HG02759 (cell line): ENCODE measurements at regions not wholly inside any gene's neighbourhood (a gene's known extent, or its start where the extent isn't known, plus 50 kb on each side); places are given as distances from the start of the nearest gene placed in this dataset.

Source experiments
- ATAC-seq: cut with Tn5 transposase; IDR thresholded peaks from one replicate; pipeline ENCODE4 v1.9.1; 2021; ENCODE audit warnings: mild to moderate bottlenecking, moderate library complexity; ENCODE audit not compliant: unreplicated experiment

DNA sequence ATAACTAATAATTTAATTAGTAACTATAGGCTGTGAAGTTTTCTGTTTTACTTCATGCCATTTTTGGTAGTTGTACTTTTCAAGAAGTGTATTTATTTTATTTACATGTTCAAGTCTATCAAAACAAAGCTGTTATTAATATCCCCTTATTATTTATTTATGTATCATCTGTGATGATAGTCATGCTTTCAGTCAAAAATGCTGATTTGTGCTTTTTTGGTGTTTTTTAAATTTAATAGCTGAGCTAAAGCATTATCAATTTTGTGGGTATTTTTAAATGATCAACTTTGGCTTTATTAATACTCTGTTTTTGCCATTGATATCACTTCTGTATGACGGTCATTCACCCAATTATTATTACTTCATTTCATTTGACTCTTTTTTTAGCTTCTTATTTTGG lies 1229.2 kb upstream of the CADM2 start:
- ATAC-seq = no peak

DNA sequence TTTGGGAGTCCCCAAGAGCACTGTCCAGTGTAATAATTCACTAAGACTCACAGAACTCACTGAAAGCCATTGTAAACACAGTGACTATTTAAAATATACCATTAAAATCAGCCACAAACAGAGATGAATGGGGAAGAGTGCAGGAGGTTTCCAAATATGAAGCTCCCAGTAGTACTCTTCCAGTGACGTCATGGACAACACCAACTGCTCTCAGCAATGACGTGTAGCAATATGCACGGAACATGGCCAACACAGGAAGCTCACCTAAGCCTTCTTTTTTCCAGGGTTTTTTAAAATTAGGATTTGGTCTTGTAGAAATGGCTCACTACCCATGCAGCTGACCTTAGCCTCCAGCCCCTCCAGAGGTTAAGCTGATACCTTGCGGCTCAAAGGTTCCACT lies 1224.1 kb upstream of the CADM2 start:
- ATAC-seq = no peak

DNA sequence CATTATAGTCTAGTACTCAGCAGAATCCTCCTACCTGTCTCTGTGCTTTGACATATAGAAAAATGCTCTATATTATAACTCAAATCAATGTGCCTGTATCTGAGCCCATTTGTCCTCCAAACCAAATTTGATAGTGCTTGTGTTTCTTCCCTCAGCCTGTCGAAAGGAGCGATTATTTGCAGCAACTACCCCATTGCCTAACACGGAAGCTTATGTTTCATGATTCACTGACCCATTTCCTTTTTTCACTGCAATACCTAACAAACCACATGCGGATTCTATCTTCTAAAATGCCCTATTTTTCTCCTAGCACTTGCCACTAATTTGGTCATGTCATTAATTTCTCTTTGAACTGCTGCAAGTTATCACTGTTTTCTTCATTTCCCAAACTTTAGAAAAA lies 1220.6 kb upstream of the CADM2 start:
- no peak for ATAC-seq

DNA sequence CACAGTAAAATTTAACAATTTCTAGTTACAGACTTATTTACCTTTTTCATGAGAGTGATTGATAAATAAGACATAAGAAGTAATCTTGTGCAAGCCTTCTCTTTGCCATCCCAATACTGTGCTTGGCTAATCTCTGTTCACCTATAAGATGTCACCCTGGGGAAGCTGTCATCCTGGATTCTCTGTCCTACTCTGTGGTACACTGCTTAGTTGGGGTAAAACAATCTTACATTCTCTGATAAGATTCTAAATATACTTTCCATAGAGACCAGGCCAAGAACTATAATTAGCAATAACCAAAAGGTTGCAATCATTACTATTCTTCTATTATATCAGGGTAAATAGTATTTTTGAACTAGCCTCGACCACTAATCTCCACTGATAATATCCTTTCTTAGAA lies 1218.3 kb upstream of the CADM2 start:
- no peak for ATAC-seq

DNA sequence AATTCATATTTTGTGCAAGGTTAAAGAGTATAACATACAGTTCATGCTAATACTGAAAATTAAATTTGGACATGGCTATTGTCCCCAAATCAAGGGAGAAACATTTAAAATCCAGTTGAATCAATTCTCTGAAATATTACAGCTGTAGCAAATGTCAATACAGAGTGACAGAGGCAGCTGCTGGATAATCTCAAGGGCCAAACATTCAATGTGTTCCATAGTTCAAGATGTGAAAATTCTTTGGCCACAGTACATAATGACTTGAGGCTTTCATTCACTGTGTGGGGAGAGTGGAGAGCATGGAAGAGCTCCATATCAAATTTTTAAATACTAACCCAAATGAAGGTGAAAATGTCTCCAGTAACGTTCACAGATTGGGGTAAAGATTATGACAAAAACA lies 1192.8 kb upstream of the CADM2 start:
- no peak for ATAC-seq

DNA sequence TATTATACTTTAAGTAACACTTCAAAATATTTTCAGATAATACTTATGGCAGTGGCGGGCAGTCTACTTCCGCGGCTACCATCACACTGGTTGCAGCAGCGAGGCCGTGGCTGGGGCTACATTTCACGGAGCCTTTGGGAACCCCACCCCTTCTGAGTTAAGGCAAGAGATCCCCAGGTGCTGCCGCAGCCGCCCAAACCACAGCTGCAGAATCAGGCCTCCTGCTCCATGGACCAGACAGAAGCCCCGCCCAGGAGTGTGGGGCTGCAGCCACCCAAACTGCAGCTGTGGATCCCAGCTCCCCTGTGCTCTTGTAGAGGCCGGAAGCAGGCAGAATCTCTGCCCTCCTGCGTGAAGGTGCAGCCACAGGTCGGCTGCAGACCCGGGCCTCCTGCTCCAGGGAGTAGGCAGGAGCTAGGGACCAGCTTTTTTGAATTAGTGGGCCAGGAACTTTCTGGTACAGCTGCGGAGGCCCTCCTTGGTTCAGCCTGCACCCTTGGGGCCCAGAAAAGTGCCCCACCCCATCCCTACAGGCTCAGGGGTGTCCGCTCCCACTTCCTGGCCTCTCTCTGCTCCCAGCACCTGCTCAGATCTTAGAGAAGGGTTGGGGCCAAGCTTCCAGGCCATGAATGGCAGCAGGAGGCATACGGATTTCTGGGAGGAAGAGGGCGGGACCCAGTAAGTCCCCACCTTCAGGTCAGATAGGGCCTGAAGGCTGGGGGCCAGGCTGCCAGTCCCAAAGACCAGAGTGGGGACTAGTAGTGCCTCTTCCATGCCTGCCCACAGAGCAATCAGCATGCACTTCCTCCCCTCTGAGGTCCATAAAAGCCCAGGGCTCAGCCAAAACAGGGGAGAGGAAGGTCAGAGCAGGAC lies 1188.8 kb upstream of the CADM2 start:
- ATAC-seq = no peak

DNA sequence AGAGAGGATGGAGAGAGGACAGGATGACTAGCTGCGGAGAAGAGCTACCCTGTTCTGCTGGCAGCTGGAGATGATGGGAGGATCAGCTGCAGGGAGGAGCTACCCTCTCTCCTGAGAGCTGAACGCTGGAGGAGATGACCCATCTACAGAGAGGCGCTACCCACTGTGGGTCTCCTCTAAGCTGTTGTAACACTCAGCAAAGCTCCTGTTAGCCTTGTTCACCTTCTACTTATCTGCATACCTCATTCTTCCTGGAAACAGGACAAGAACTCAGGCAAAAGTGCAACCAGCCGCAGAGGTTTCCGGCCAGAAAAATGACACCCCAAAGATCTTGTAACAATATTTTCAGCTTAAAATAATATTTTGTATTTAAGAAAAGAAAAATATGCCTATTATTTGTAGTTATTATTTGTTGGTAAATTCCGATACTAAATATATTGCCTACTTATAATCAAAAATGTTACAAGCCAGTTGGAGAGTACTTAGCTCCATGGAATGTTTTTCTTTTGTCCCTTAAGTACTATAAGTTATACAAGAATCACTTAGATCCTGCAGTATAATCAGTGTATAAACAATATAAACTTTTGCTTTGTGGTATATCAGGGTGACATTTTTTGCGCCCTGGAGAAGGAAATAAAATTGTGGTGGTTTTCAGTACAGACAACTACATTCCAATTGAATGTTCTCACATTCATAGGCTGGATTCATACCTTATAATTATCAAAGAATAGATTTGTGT lies 1188.0 kb upstream of the CADM2 start:
- ATAC-seq = no peak

DNA sequence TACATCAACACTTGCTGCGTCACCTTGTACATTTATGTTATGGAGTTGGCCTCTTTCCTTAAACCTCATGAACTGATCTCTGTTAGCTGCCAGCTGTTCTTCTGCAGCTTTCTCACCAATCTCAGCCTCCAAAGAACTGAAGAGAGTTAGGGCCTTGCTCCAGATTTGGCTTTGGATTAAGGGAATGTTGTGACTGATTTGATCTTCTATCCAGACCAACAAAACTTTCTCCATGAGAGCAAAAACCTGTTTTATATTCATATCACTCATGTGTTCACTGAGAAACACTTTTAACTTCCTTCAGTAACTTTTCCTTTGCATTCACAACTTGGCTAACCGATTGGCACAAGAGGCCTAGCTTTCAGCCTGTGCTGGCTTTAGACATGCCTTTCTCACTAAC lies 1156.0 kb upstream of the CADM2 start:
- ATAC-seq = no peak

DNA sequence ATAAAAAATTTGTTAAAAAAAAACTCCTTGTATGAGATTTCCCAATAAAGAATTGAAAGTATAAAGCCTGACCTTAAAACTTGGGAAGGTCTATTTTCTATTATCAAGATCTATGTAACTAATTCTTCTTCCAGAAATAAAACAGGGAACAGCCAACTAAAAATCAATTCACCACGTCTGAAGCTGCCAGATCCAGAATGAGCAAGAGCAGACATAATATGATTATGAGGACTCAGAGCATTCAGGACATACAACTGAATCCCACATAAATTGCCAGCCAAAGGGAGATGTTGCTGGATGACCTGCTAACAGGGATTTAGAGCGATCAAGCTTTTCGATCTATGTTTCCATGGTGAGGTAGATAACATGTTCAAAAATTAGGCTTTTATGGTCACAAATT lies 1151.3 kb upstream of the CADM2 start:
- no peak for ATAC-seq

DNA sequence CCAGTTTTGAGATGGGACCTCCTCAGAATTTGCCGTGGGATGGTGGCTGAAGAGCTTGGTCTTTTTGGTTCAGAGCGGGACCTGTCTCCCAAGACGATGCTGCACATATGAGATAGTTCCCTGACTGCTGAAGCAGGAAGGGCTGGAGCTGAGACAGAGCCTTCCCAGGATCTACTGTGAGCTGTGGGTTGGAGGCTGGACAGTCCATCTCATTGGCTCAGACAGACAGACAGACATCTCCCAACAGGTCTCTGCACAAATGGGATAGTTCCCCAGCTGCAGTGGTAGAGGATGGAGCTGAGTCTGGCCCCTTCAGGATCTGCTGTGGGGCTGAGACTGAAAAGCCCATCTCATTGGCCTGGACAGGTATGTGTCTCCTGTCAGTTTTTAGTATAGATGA lies 1145.6 kb upstream of the CADM2 start:
- ATAC-seq = no peak

DNA sequence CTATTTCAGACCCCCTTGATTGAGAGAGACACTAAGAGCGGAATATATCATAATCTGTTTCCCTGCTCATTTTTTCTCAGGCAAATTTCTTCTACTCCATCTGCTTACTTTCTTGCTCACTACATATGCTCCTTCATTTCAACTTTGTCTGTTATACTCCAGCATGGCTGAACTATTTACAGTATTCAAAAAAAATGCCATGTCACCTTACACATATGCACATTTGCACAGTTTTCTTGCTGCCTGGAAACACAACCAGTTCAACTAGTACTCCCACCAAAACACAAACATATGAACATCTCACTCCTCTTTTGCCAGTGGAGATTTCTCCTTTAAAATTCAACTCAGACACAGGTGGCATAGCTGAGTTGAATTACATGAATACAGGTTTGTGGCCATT lies 1142.1 kb upstream of the CADM2 start:
- no peak for ATAC-seq

DNA sequence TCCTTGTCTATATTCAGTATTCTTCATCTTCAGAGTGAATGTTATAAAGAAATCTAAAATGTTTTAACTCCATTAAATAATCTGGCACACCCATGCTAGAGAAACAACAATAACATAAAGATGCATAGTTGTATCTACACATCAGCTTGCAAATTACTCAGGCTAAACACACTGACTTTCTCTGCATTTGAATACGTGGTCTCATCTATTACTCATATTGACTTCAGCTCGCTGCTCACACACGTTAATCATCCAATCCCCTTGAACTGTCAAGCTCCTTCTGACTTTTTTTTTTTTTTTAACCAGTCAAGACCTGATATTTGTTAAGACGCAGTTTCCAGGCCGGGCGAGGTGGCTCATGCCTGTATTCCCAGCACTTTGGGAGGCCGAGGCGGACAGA lies 1137.3 kb upstream of the CADM2 start:
- no peak for ATAC-seq

DNA sequence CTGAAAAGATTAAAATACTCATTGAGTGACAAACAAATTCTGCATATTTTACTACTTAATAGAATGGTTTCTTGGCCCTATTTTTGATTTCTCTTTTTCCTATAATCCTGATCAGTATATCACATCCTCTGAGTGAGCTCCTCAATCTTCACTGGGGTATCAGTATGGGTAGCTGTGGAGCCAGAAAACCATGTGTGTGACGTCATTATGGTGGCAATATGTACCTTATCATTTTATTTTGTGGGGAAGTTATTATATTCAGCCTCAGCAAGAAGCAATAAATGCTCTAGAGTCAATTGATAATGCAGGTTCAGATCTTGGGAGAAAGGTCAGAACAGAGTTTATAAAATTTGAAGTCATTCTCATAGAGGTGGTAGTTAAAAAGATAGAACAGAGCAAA lies 1135.7 kb upstream of the CADM2 start:
- no peak for ATAC-seq

DNA sequence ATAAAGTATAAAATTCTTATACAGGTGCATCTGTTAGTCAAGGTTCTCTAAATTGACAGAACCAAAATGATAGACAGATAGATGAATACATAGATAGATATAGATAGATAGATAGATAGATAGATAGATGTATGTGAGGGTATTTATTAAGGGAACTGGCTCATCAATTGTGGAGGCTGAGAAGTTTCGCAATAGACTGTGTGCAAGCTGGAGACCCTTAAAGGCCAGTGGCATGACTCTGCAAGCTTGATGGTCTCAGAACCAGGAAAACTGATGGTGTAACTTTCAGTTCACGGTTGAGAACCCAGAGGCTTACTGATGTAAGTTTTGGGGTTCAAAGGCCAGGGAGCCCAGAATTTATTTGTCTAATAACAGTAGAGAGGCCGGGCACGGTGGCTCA lies 1123.7 kb upstream of the CADM2 start:
- no peak for ATAC-seq

DNA sequence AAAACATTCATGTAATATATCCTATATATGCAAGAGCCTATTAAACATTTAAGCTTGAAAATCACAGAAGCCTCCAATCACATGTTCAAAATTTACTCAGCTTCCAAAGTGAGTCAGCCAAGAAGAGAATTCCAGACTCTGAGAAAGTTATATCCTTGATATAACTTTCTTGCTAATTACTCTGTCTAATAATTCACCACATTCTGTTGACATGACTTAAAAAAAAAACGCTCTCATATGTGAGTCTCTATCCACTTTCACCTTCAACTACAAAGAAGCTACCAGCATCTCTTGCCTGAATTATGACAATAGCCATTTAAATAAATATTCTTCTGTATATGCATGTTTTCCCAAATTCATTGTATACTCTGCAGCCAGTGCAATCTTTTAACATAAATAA lies 1116.3 kb upstream of the CADM2 start:
- ATAC-seq = no peak

DNA sequence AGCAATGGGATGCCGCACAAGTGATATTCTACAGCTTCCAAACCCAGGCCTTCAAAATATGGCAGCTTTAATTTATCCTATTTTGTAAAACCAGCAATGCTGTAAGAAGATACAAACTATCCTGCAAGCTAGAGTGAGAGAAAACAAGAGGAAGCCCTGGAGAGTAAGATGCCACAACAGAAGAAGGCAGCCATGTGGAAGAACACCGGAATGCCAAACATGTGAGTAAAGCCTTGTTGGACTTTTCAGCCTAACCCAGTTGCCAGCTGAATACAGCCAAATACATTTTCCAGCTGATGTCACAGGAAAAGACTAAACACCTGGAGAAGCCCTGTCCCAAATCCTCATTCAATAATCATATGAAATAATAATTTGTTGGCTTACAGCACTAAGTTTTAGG lies 1115.1 kb upstream of the CADM2 start:
- no peak for ATAC-seq

DNA sequence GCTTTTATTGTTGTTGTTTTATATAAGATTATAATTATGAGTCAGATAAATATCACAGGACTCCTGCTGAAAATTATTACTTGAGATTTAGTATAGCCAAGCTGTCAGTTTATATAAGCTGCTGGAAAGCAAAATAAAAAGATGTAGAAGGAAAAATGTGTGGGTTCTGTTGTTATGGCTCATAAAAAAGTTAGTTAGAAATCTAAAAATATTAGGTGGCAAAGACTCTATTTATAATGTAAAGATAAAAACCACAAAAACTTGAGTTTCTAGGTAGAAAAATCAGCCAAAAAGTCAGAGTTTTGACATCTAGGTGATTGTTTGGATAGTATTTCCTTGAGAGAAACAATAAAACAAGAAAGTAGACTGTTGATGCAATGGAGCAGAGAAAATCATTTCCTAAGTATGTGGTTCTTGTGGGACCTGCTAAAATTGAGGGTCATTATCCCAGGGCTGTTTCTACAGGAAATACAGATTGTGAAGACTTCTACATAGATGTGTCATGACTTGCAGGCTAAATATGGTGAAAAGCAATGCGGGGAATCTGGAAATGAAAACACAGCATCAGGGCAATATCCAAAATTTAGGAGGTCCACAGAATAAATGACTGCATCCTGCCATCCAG lies 1109.6 kb upstream of the CADM2 start:
- ATAC-seq = no peak

DNA sequence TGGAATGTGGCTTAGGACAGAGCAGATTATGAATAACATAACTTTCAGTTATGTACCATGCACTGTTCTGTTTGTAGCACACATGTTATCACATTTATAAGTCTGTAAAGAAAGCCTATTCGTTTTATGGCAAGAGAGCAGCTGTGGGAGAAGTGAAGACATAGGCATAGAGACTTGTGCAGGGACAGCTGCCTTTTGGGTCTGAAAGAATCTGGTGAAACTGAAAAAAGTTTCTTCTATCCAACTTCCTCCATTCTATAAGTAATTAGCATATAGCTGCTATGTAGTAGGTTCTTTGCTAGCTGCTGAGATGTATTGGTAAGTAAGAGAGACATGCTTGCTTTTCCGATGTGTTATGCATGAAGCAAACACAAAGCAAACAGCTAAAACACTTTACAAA lies 1095.4 kb upstream of the CADM2 start:
- ATAC-seq = no peak

DNA sequence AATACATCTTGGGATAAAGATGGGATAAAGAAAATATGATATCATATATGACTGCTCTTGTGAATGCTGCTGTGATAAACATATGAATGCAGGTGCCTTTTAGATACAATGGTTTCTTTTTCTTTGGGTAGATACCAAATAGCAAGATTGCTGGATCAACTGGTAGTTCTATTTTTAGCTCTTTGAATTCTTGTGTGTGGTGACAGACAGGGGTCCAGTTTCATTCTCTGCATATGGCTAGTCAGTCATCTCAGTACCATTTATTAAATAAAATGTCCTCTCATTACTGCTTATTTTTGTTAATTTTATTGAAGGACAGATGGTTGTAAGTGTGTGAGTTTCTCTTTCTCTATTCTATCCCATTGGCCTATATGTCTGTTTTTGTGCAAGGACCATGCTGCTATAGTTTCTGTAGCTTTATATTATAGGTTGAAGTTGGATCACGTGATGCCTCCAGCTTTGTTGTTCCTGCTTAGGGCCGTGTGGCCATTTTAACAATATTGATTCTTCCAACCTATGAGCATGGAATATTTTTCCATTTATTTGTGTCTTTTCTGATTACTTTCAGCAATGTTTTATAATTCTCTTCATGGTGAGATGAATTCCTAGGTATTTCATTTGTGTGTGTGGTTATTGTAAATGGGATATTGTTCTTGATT lies 1089.8 kb upstream of the CADM2 start:
- ATAC-seq = no peak

DNA sequence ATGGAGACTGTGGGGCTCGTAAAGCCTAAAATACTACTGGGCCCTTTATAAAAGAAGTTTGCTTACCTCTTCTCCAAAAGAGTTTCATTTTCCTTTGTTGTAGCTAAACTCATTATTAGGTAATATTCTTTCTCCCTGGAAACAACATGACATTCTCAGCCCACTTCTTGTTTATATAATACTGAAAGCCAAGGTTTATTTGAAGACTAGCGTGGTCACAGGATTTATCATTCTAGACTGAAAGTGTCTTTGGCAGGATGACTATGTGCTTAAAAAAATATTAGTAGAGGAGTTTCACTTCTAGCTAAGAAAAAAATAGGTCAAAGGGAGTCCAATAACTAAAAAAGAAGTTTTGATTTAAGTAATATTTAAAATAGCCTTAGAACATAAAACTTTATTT lies 1085.2 kb upstream of the CADM2 start:
- no peak for ATAC-seq

DNA sequence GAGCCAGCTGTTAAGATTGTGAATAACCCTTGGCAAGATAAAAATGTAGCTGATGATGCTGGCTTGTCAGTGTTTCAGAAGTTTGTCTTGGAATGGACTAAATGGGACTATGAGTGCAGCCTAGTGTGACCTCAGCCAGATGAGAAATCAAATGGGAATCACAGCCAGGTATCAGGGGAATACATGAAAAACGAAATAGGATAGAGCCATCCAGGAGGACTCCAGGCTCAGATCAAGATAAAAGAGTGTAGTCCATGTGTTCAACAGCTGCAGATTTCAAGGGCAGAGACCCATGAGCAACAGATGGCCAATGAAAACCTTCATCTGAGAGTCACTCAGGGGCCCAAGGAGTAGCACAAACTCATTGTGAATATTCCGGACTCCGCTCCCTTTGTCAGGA lies 1080.9 kb upstream of the CADM2 start:
- ATAC-seq = no peak

DNA sequence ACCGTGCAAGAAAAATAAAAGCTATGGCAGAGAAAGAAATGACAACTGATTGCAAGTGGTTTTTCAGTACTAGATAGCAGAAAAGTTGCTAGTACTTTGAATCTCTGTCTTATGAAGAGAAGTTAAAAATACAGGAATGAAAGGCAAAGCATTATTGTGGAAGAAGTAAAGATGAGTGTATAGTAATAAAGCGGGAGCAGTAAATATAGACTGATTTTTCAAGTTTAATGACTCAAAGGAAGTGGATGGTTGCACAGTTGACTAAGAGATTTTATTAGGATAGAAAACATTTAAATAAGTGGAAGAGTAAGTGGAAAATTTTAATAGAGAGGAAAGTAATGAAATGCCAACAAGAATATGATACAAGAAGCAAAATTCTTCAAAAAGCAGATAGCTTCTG lies 1076.1 kb upstream of the CADM2 start:
- ATAC-seq = no peak
